WERI-Rb-1 (cell line): ENCODE measurements at regions not wholly inside any gene's neighbourhood (a gene's known extent, or its start where the extent isn't known, plus 50 kb on each side); places are given as distances from the start of the nearest gene placed in this dataset.

ENCODE experiments used
- DNase-seq: peaks from one replicate; pipeline ENCODE4 v3.0.0-alpha.2; 2020
- H3K27ac ChIP-seq: fragments of 250-450 bp; sonication (Bioruptor Pico); 2 replicates; pipeline ENCODE4 v1.5.1; 2020; ENCODE audit warnings: mild to moderate bottlenecking, moderate library complexity
- H3K27me3 ChIP-seq: fragments of 250-450 bp; sonication (Bioruptor Pico); 2 replicates; pipeline ENCODE4 v1.5.1; 2021; ENCODE audit warnings: mild to moderate bottlenecking, low read depth, moderate library complexity; ENCODE audit not compliant: insufficient read depth, severe bottlenecking
- H3K36me3 ChIP-seq: fragments of 250-450 bp; sonication (Bioruptor Pico); 2 replicates; pipeline ENCODE4 v1.5.1; 2020; ENCODE audit warnings: mild to moderate bottlenecking, moderate library complexity
- H3K4me3 ChIP-seq: 2 replicates; pipeline ENCODE4 v1.5.1; 2011; ENCODE audit warnings: low read depth, mild to moderate bottlenecking, control low read depth, low read length
- H3K9me3 ChIP-seq: fragments of 250-450 bp; sonication (Bioruptor Pico); 2 replicates; pipeline ENCODE4 v1.5.1; 2021; ENCODE audit warnings: mild to moderate bottlenecking, moderate library complexity; ENCODE audit not compliant: severe bottlenecking
- TF ChIP-seq, protein P1 (sequence below): IDR thresholded peaks from 2 replicates; pipeline ENCODE4 v1.5.1; 2011; ENCODE audit warnings: low read depth, mild to moderate bottlenecking, control low read depth, inconsistent platforms, low read length

DNA sequence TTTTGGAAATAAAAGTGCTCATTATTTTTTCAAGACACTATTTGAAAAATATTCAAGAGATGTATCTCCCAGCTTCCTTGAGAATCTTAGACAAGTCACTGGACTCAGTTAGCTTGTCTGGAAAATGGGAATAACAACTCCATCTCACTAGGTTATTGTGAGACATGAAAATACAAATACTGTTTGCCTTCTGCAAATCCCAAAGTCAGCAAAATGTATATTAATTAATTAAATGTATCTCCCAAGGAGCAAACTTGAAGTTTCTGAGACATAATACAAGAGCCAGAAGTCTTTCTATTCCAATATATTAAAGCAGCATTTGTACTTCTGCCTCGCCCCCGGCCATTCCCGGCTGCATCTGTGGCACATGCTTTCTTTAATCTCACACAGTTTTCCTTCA, 54.6 kb upstream of the ID4 start:
- no peaks in the 10 kb centered on the region for H3K36me3 ChIP-seq
- TF ChIP-seq, protein P1, sequence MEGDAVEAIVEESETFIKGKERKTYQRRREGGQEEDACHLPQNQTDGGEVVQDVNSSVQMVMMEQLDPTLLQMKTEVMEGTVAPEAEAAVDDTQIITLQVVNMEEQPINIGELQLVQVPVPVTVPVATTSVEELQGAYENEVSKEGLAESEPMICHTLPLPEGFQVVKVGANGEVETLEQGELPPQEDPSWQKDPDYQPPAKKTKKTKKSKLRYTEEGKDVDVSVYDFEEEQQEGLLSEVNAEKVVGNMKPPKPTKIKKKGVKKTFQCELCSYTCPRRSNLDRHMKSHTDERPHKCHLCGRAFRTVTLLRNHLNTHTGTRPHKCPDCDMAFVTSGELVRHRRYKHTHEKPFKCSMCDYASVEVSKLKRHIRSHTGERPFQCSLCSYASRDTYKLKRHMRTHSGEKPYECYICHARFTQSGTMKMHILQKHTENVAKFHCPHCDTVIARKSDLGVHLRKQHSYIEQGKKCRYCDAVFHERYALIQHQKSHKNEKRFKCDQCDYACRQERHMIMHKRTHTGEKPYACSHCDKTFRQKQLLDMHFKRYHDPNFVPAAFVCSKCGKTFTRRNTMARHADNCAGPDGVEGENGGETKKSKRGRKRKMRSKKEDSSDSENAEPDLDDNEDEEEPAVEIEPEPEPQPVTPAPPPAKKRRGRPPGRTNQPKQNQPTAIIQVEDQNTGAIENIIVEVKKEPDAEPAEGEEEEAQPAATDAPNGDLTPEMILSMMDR: no peak
- H3K4me3 ChIP-seq: no peak overlapping the region
- H3K27ac ChIP-seq: no peak overlapping the region
- H3K9me3 ChIP-seq: no peaks in the 10 kb centered on the region
- H3K27me3 ChIP-seq: no peaks in the 10 kb centered on the region
- DNase-seq: no peak
